GM12872 (cell line): ENCODE measurements at regions not wholly inside any gene's neighbourhood (a gene's known extent, or its start where the extent isn't known, plus 50 kb on each side); places are given as distances from the start of the nearest gene placed in this dataset.

Experiments used
- CTCF ChIP-seq: IDR thresholded peaks from 3 replicates; pipeline ENCODE4 v1.5.1; 2011; ENCODE audit warnings: low read depth, mild to moderate bottlenecking, low read length, moderate library complexity; ENCODE audit not compliant: insufficient read depth

GRCh38 chr9:96038271-96038670 is 162.8 kb downstream of the ERCC6L2 start:
- no peak for TF ChIP-seq CTCF

GRCh38 chr9:96034553-96035122 is 159.1 kb downstream of the ERCC6L2 start:
- TF ChIP-seq CTCF: no peak

- no peak for TF ChIP-seq CTCF
Measured at GRCh38 chr9:96033896-96034295, 158.4 kb downstream of the ERCC6L2 start.

GRCh38 chr9:96031916-96032534 is 156.5 kb downstream of the ERCC6L2 start:
- TF ChIP-seq CTCF: no peak

GRCh38 chr9:96031366-96031824 is 155.9 kb downstream of the ERCC6L2 start:
- no peak for TF ChIP-seq CTCF

GRCh38 chr9:96029722-96030530 is 154.4 kb downstream of the ERCC6L2 start:
- no peak for TF ChIP-seq CTCF
